NT2/D1 (cell line): ENCODE measurements at regions not wholly inside any gene's neighbourhood (a gene's known extent, or its start where the extent isn't known, plus 50 kb on each side); places are given as distances from the start of the nearest gene placed in this dataset.

Experiments
- SUZ12 ChIP-seq: IDR thresholded peaks from 2 replicates; pipeline ENCODE4 v1.6.1; 2011; ENCODE audit not compliant: insufficient read length, insufficient read depth; ENCODE audit errors: extremely low read depth
- ZNF274 ChIP-seq: IDR thresholded peaks from 2 replicates; pipeline ENCODE4 v1.6.1; 2011; ENCODE audit warnings: mild to moderate bottlenecking, low read depth, low read length

GRCh38 chr2:67833632-67834031 is 229.2 kb downstream of the C1D start:
- TF ChIP-seq ZNF274 (no peak), SUZ12 (no peak)
